Amniotic stem cell (primary cell): ENCODE measurements at regions not wholly inside any gene's neighbourhood (a gene's known extent, or its start where the extent isn't known, plus 50 kb on each side); places are given as distances from the start of the nearest gene placed in this dataset.
"Not testable (repeated sequence)": the region's sequence is repeated elsewhere in the genome, so short reads cannot be mapped to it uniquely, and the experiment has no call there.

Source experiments
- DNase-seq: peaks from one replicate; lab custom pipeline; 2025; lab: John Stamatoyannopoulos, UW

DNA sequence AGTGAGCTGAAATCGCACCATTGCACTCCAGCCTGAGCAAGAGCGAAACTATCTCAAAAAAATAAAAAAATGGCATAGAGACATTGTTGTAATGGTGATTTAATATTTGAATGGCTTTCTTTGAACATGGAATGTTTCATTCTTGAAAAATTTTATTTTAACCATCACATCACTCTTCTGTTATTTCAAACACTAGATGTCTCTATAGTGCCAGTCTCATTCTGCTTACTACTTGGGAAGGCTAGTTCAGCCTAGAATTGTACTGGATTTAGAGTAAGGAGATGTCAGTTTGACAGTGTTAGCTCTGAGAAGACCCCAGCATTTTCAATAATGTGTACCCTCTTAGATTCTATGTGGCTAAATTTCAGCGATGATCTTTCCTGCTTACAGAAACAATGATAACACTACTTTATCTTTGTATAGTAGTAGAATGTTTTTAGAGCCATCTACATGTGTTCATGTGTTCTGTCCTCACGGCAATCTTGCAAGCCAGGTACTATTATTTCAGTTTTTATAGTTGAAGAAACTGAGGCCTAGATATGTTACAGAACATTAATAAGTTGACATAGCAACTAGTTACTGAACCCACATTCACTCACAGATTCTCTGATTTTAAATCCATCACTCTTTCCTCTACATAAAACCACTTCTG lies 142.9 kb upstream of the ZSWIM2 start:
- no peak for DNase-seq

DNA sequence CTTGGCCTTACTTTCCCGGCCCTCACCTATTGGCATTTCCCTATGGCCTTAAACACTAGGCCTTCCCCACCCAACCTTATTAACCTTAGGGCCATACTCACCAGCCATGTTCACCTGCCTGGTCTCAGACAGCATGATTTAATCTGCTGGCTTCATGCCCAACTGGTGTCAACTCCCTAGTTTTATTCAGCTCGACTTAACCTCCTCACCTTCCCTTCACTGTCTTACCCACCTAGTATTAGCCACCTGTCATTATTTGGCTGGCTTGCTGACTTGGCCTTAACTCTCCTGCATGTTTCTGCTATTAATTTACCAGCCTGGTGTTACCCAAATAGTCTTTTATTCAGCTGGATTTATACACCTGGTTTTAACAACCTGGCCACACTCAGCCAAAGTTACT lies 136.0 kb upstream of the ZSWIM2 start:
- DNase-seq, result no peak

DNA sequence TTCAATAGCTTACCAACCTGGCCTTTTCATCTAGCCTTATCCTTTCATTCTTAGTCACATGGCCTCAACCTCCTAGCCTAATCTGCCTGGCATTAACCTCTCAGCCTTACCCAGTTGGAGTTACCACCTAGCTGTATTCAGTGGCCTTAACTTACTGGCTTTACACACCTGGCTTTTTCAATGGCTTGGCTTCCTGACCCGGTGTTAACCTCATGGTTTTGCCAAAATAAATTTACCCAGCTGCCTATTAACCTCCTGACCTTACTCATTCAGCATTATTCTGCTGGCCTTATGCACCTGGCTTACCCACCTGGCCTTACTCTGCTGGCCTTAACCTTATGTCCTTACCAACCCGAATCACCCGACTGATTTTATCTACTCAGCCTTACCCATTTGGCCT lies 135.5 kb upstream of the ZSWIM2 start:
- DNase-seq, result no peak

DNA sequence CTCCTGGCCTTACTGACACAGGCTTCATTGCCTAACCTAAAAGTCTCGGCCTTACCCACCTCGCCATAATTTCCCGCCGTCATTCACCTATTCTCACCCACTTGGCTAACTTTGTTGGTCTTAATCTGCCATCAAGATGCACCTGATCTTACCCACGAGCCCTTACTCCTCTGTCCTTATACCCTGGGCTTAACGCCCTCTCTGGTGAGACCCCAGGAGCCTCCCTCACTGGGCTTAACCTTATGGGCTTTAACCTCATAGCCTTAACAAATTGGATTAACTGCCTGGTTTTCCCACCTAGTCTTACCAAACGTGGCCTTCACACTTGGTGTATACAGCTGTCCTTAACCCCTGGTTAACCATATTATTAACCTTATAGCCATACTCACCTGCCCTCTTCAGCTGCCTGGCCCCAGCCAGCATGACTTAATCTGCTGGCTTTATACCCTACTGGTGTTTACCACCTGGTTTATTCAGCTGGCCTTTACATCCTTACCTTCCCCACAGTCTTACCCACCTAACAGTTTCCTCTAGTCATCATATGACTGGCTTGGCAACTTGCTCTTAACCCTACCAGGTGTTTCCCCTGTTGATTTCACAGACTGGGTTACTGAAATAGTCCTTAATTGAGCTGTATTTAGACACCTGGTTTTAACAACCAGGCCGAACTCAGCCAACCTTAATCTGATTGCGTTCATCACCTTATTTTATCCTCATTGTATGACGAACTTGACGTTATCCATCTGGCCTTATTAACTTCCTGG lies 132.0 kb upstream of the ZSWIM2 start:
- no peak for DNase-seq

DNA sequence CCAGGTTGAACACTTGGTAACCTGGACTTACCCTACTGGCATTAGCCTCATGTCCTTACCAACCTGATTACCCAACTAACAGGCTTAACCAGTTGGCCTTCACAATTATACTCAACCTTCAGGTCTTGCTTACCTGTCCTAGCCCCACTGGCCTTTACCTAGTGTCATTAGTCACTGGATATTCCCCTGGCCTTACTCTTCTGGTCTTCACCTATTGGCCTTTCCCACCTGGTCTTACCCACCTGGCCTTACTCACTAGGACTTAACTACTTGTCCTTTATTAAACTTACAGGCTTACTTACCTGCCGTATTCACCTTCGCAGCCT lies 131.1 kb upstream of the ZSWIM2 start:
- DNase-seq, result no peak

DNA sequence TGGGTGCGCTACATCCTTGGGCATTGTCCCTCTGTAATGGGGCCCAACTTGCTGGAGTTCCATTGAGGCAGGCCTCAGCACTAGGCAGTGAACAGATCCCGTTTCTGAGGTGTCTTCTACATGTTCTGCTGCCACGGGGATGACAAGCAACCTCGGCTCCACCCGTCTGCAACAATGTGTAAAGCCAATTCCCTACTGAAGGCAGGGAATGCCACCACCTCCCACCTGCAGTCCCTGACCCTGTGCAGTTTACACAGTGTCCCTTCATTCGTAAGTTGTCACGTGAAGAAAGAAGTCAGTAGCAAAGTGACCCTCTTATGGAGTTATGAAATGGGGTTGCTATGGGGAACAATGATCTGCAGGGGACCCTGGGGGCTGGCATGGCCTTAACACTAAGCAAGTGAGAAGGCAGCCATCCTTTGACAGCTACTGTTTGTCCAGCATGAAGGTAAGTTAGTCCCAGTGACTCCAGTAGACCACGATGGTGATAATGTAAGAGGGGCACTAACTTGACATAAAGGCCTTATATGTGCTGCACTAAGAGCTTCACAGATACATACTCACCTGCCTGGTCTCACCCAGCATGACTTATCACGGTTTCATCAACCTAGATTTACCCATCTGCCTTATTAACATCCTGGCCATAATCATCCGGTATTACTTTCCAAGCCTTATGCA lies 130.6 kb upstream of the ZSWIM2 start:
- no peak for DNase-seq

DNA sequence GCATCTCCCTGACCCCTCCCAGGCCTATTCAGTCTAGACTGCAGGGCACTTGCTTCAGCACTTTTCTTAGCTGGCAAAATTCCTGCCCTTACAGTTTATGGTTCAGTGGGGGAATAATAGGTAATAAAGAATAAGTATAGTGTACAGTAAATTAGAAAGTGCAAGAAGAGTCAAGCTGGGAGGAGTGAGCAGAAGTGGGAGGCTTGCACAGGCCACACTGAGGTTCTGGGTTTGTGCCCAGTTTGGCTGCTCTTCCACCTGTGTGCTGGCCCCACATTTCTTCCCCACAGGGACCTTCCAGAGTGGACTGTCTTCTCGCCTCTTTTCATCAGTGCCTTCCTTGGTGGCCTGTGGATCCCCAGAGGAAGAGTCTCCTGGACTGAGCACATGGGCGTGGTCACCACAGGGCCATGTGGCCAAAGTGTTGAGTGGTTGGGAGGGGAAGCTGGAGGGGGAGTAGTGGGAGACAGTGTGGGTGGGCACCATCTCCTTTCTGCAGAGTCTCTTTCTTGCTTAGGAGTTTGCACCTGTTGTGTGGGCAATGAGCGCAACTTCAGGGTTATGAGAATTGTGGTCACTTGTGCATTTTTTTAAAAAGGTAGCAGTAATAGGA lies 128.6 kb upstream of the ZSWIM2 start:
- DNase-seq, result no peak

DNA sequence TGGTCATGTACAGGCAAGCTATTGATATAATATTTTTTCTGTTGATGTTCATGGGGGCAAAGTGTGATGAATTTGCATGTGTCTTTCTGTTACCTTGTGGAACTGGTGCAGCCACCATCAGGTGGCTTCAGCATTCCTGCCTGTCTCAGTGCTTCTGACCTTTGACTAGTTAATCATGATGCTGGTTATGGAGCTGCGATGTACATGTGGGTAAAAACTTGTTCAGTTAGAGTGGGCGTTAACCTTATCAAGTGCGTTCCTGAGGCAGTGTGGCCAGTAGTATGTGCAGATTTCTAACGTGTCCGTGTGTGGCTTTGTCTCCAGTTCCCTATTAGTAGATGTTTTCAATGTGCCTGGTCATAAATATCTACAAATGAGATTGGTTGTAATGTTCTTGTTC lies 127.4 kb upstream of the ZSWIM2 start:
- no peak for DNase-seq

DNA sequence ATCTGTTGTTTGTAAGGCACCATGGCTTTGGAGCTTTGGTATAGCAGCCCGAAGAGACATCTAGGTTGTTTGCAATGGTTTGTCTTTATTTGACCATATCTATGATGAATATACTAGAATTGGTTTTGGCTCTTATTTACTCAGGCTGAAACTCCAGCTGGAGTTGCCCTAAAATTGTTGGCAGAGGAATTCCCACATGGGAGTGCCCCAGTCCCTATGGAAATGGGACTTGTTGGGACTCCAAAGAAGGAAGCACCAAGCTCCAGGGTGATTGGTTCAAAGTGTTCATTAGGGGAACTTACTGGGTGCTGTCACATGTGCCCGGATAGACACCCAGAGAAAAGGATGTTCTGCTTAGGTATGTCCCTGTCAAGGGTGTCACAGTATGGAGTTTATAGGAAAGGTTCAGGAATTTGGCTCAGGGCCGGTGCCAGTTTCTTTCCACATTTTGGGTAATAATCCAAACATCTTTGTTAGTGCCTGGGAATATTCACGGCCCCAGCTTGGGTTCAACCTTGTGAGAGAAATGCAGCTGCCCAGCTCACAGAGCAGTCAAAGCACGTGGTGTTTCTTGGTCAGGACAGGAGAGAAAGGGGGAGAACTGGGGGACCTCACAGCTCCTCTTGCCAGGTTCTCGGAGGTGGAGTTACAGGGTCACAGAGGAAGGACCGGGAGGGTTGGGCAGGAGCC lies 123.5 kb upstream of the ZSWIM2 start:
- no peak for DNase-seq

DNA sequence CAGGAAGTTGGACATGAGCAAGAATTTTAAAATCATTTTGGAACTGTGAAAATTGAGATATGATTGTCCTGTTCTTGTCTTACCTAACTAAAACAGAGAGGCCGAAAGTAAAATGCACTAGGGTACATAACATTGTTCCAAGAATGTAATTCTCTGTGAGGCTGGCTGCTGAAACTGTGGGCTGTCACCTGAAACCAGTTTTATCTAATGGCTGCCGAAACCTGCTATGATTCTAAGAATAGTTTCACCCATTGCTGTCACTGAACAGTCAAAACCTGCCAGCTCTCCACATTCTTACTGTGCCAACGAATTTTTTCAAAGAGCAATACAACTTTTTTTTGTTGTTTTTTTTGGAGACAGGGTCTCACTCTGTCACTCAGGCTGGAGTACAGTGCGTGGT lies 119.3 kb upstream of the ZSWIM2 start:
- DNase-seq, result no peak

DNA sequence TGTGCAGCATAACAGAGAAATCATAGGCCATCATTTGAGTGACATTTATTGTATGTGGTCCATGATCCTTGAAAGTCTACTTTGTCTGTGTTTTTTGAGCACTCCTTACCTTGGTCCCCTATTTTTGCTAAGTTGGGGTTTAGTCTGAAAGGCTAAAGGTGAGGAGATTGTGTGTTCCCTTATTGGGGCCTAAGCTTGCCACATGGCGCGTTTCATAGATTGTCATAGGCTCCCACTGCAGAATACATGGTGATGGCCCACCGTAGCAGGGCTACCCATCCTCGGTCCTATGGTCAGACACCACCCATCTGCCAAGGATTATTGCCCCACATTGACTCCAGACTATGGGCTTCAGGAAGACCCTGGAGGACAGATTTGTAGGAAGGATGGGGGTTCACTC lies 117.0 kb upstream of the ZSWIM2 start:
- no peak for DNase-seq

DNA sequence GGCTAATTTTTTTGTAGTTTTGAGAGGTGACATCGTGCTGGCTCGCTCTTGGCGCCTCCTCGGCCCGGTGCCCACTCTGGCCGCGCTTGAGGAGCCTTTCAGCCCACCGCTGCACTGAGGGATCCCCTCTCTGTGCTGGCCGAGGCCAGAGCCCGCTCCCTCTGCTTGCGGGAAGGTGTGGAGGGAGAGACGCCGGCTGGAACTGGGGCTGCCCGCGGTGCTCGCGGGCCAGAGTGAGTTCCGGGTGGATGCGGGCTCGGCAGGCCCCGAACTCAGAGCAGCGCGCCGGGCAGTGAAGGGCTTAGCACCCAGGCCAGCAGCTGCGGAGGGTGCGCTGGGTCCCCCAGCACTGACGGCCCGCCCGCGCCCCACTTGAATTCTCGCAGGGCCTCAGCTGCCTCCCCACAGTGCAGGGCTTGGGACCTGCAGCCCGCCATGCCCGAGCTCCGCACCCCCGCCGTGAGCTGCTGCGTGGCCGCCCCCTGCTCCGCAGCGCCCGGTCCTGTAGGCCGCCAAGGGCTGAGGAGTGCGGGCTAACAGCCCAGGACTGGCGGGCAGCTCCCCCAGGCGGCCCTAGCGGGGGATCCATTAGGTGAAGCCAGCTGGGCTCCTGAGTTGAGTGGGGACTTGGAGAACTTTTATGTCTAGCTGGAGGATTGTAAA lies 113.2 kb upstream of the ZSWIM2 start:
- DNase-seq, result no peak

DNA sequence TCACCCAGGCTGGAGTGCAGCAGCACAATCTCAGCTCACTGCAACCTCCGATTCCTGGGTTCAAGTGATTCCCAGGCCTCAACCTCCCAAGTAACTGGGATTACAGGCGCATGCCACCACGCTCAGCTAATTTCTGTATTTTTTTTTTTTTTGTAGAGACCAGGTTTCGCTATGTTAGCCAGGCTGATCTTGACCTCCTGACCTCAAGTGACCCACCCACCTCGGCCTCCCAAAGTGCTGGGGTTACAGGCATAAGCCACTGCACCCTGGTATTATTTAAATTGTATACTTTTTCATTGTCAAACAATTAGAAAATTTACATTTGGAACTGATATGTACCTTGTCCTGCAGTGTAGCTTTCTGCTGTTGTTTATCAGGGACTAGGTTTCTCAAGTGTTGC lies 111.3 kb upstream of the ZSWIM2 start:
- not testable (repeated sequence) for DNase-seq

DNA sequence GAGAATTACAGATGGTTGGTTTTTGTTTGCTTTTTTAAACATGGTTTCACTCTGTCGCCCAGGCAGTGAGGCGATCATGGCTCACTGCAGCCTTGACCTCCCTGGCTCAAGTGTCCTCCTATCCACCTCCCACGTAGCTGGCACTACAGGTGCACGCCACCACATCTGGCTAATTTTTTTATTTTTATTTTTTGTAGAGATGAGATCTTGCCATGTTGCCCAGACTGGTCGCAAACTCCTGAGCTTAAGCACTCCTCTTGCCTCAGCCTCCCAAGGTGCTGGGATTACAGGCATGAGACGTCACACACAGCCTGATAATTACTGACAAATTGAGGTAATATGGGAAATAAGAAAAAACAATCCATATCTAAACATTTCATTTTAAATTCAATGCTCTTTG lies 110.5 kb upstream of the ZSWIM2 start:
- no peak for DNase-seq

DNA sequence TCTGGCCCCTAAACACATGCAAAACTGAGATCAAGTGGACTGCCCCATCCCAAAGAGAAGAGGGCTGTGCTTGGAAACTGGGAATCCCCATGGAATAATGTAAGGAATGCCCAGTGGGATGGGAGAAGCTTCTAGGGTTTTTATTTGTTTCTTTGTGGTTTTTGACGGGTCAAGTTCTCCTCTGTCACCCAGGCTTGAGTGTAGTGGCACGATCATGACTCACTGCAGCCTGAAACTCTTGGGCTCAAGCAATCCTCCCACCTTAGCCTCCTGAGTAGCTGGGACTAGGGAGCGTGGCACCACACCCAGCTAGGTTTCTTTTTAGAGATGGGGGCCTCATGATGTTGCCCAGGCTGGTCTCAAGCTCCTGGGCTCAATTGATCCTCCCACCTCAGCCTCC lies 101.7 kb upstream of the ZSWIM2 start:
- DNase-seq, result no peak

DNA sequence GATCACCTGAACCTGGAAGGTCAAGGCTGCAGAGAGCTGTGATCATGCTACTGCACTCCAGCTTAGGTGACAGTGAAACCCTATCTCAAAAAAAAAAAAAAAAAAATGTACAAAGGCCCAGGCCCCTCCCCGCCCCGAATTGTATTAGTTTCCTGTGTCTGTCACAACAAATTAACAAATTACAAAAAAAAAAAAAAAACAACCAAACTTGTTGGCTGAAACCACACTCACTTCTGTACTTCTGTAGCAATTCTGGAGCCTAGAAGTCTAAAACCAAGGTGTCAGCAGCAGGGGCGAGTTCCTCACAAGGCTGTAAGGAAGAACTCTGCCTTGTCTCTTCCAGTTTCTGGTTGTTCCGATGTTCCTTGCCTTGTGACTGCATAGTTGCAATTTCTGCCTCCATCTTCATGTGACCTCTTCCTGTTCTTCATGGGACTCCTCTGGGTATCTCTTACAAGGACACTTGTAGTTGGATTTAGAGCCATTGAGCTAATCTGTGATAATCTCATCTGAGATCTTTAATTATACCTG lies 100.8 kb upstream of the ZSWIM2 start:
- no peak for DNase-seq

DNA sequence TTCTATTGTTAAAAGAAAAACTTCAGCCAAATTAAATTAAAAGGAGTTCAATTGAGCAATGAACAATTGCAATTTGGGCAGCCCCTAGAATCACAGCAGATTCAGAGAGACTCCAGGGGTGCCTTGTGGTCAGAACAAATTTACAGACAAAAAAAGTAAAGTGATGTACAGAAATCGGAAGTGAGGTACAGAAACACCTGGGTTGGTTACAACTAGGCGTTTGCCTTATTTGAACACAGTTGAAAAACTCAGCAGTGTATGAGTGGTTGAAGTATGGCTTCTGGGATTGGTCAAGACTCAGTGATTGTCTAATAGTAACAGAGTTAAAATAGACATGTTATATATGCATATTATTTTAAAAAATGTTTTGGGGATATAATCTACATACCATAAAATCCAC lies 98.5 kb upstream of the ZSWIM2 start:
- no peak for DNase-seq

DNA sequence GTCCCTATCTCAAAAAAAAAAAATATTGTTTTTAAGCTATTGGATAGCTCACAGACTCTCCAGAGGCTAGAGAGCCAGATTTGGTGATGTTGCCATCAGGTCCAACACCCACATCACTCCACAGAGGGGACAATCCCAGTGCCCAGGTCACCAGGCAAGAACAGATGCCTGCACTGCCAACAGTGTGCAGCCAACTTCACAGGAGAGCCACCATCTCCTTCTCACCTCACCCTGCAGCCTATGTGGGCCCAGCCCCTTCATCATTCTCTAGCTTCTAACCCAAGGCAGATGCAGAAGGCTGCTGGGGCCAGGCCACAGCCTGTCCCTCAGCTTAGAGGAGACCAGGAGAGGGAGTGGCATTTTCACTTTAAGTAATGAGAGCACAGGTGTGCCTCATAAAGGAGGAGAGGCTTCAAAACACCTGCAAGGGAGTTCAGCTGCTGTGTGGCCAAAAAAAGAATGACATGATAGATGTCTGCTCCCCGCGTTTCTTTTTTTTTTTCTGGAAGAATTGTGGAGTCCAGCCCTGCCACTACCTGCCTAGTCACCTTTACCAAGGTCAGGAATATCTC lies 98.0 kb upstream of the ZSWIM2 start:
- DNase-seq, result no peak

DNA sequence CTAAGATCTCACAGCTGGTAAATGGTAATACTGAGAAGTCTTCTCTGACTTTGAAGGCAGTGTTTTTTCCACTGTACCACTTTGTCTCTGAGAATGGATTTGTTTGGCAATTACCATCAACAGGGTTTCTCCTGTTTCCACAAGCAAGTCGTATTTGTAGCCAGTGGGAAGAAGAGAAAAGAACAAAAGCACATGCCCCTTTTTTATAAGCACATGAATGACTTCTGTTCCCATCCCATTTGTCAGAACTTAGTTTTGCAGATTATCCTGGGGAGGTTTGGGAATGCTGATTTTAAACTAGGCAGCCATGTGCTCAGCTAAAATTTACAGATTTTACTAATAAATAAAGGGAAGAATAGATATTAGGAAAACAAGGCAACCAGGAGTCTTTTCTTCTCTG lies 92.9 kb upstream of the ZSWIM2 start:
- no peak for DNase-seq

DNA sequence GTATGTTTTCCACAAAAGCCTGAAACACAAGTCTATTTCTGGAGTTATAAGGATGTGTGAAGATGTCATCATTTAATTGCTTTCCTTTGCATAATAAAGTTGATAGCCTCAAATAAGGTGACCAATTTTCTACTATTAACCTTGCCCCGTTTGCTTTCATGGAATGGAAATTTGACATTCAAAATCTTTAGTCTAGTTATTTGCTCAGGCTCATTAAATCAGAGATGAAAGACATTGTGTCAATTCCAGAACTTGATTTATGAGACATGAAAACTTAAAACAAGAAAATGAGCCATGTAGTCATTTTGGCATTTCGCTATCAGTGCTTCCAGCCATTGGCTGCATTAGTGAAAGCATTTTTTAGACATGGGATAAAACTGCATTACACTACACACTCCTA lies 91.5 kb upstream of the ZSWIM2 start:
- DNase-seq, result no peak

DNA sequence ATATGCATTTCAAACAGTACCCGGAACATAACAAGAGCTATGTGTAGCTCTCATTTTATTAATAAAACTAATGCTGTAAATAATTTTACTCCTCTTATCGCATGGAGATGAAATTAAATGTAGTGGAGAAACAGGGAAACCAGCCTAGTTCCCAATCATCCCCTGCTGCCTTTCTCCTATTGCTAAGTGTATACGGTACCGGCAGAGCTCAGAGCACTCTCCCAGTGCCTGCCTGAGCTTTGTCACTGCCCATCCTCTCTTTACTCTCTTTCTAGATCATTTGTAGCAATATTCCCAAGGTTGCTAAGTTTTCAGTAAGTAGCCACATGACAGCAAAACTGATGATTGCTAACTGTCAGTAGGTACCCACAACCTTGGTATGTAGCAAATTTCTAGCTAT lies 85.5 kb upstream of the ZSWIM2 start:
- no peak for DNase-seq

DNA sequence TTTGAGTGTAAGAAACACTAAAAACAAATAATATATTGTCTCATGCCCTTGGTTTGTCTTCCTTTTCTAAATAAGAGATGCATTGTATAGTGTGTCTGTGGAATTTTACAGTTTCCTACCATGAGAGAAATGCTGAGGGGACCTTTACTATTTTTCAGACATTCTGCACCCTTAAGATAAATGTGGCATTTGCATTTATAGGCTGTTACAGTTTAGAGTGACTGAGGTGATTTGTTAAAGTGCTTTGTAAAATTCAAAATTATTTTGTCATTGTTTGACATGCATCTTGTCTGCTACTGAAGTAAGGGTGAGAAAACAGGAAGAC lies 78.9 kb upstream of the ZSWIM2 start:
- no peak for DNase-seq
